A549 (cell line): ENCODE measurements at regions not wholly inside any gene's neighbourhood (a gene's known extent, or its start where the extent isn't known, plus 50 kb on each side); places are given as distances from the start of the nearest gene placed in this dataset.

Experiments
- CHD4 ChIP-seq: fragments of 200-600 bp; sonication (generic); IDR thresholded peaks from 2 replicates; pipeline ENCODE4 v1.6.1; 2016; ENCODE audit warnings: antibody characterized with exemption, mild to moderate bottlenecking, borderline replicate concordance
- TF ChIP-seq, protein P1 (sequence below): fragments of >200 bp; sonication (Bioruptor Twin); formaldehyde crosslinking; IDR thresholded peaks from 3 replicates; pipeline ENCODE4 v1.5.1; 2016

DNA sequence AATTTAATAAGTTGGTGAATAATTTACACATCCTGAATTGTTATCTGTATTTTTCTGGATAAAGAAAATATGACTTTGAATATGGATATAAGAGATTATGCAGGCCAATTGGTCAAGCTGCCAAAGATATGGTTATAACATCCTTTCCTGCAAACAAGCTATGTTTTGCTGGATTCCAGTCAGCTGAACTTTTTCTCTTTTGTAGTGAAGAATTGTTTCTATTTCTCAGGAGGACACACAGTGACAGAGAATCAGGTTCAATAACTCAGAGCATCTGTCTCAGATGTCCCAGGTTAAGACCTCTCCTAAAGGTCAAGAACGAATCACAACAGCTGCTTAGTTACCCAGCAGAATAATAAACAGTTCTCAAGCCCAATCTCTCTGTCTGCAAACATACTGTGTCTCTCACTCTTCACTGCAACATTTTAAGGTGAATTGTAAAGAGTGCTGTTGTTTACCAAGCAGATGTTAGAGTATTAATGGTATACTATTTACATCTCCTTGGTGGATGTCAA lies 189.5 kb upstream of the ANKRD50 start:
- no peak for TF ChIP-seq CHD4
- TF ChIP-seq, protein P1, sequence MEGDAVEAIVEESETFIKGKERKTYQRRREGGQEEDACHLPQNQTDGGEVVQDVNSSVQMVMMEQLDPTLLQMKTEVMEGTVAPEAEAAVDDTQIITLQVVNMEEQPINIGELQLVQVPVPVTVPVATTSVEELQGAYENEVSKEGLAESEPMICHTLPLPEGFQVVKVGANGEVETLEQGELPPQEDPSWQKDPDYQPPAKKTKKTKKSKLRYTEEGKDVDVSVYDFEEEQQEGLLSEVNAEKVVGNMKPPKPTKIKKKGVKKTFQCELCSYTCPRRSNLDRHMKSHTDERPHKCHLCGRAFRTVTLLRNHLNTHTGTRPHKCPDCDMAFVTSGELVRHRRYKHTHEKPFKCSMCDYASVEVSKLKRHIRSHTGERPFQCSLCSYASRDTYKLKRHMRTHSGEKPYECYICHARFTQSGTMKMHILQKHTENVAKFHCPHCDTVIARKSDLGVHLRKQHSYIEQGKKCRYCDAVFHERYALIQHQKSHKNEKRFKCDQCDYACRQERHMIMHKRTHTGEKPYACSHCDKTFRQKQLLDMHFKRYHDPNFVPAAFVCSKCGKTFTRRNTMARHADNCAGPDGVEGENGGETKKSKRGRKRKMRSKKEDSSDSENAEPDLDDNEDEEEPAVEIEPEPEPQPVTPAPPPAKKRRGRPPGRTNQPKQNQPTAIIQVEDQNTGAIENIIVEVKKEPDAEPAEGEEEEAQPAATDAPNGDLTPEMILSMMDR, result no peak
